AG09309 (cell line): ENCODE measurements at regions not wholly inside any gene's neighbourhood (a gene's known extent, or its start where the extent isn't known, plus 50 kb on each side); places are given as distances from the start of the nearest gene placed in this dataset.
A peak's percentile ranks its signal among the peaks of the same experiment; 100 is the strongest.

Source experiments
- DNase-seq: peaks from one replicate; pipeline ENCODE4 v3.0.0-alpha.2; 2010; ENCODE audit warnings: low read depth
- H3K4me3 ChIP-seq: 2 replicates; pipeline ENCODE4 v1.5.1; 2011; ENCODE audit warnings: mild to moderate bottlenecking, low read depth, low read length, moderate library complexity; ENCODE audit not compliant: control insufficient read depth
- TF ChIP-seq, protein P1 (sequence below): IDR thresholded peaks from 2 replicates; pipeline ENCODE4 v1.5.1; 2011; ENCODE audit warnings: mild to moderate bottlenecking, low read depth, low read length, inconsistent platforms; ENCODE audit not compliant: insufficient read depth, control insufficient read depth; ENCODE audit errors: missing control alignments

DNA sequence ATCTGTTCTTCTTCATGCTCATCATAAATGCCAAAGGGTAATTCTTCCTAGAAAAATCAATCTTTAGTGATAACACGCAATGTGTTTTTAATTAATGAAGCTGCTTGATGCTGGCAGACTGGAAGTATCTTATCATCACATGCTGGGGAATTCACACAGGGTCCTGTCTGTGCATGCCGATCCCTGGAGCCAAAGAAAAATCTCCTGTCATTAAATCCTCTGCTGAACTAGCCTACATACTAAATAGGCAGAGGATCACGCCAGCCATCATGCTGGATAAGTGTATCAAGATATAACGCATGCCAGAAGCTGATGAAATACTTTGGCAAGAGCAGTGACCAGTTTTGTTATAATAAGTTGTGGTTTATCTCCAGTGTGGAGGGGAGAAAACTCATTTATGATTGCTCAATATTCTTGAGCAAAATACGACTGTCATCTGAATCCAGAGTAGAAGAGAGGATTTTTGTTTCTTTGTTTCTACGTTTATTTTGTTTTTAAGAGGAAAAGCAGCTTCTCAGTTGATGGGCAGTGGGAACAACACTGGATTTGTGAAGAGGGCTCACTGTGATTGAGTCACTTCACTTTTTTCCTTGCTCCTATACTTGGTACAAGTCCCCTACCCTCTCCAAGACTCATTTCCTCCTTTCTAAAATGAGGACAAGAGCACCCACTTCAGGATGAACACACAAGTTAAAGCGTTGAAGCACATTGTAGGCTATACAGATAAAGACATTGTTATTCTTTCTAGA is 649.1 kb downstream of the TNS3 start:
- TF ChIP-seq, protein P1, sequence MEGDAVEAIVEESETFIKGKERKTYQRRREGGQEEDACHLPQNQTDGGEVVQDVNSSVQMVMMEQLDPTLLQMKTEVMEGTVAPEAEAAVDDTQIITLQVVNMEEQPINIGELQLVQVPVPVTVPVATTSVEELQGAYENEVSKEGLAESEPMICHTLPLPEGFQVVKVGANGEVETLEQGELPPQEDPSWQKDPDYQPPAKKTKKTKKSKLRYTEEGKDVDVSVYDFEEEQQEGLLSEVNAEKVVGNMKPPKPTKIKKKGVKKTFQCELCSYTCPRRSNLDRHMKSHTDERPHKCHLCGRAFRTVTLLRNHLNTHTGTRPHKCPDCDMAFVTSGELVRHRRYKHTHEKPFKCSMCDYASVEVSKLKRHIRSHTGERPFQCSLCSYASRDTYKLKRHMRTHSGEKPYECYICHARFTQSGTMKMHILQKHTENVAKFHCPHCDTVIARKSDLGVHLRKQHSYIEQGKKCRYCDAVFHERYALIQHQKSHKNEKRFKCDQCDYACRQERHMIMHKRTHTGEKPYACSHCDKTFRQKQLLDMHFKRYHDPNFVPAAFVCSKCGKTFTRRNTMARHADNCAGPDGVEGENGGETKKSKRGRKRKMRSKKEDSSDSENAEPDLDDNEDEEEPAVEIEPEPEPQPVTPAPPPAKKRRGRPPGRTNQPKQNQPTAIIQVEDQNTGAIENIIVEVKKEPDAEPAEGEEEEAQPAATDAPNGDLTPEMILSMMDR: peak; percentile 44
- H3K4me3 ChIP-seq: no peak overlapping the region
- peak; percentile 99 for DNase-seq

- TF ChIP-seq, protein P1: no peak
- no peak overlapping the region for H3K4me3 ChIP-seq
- DNase-seq: no peak
Measured at GRCh38 chr7:46932306-46932675, 649.6 kb downstream of the TNS3 start.

DNA sequence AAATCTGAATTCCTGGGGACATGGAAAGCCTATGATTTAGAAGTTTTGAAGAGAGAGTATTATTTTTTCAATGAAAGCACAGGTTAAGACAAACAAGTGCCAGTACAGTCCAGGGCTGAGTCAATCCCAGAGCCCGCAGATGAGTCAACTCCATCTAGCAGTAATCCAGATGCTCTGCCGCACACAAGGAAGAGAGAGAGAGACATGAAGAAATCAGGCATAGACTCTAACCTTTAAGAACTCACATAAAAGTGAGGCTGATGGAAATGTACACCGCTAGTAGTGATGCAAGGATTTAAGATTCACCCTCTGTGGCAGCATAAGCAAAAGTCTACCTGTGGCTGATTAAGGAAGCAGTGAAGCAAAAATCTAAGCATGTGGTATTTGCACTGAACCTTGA is 651.5 kb downstream of the TNS3 start:
- TF ChIP-seq, protein P1: no peak
- peak; percentile 93 for DNase-seq
- no peak overlapping the region for H3K4me3 ChIP-seq

GRCh38 chr7:46929359-46929758 is 652.6 kb downstream of the TNS3 start:
- TF ChIP-seq, protein P1: no peak
- no peak for DNase-seq
- H3K4me3 ChIP-seq: no peak overlapping the region

DNA sequence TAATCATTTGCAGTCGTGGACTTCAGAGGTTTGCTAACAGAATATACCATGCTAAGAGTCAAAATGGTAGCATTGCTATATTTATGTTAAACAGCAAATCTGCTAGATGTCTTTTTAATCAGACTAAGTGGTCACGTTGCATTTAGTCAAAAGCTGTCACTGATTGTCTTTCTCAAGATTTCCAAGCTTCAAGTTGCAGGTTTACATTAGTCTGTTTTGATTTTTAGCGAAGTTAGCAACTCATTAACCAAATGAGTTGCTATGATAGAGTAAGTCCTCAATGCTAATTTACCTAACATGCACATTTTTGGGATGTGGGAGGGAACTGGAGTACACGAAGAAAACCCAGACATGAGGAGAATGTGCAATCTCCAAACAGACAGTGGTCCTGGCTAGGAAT is 653.2 kb downstream of the TNS3 start:
- H3K4me3 ChIP-seq: no peak overlapping the region
- DNase-seq: no peak
- TF ChIP-seq, protein P1: no peak

- no peak for DNase-seq
- TF ChIP-seq, protein P1: no peak
- no peak overlapping the region for H3K4me3 ChIP-seq
Measured at GRCh38 chr7:46927131-46927810, 654.6 kb downstream of the TNS3 start.
